Right lobe of liver (tissue), 4 donors: ENCODE measurements at regions not wholly inside any gene's neighbourhood (a gene's known extent, or its start where the extent isn't known, plus 50 kb on each side); places are given as distances from the start of the nearest gene placed in this dataset.

Experiments
- POLR2A ChIP-seq: fragments of 450-650 bp; IDR thresholded peaks from one replicate; pipeline ENCODE4 v1.6.1; 2017; ENCODE audit warnings: antibody characterized with exemption, mild to moderate bottlenecking
- TF ChIP-seq, protein P1 (sequence below), 4 donors: fragments of 200-600 bp in 3 of 4; fragments of 450-650 bp in 1 of 4; IDR thresholded peaks; one replicate each; pipeline versions ENCODE4 v1.5.1 to v1.8.0; 2016 to 2022; ENCODE audit warnings: antibody characterized with exemption in 4 of 4, mild to moderate bottlenecking in 2 of 4
- donor health status: DM: no; HTN: no; CAD: no.
- donor health status: DM: no; HTN: no; CAD: no.
- donor health status: DM: no; HTN: yes; CAD: no.

GRCh38 chr3:104279617-104280016 is 1087.1 kb upstream of the ALCAM start:
- TF ChIP-seq, protein P1, sequence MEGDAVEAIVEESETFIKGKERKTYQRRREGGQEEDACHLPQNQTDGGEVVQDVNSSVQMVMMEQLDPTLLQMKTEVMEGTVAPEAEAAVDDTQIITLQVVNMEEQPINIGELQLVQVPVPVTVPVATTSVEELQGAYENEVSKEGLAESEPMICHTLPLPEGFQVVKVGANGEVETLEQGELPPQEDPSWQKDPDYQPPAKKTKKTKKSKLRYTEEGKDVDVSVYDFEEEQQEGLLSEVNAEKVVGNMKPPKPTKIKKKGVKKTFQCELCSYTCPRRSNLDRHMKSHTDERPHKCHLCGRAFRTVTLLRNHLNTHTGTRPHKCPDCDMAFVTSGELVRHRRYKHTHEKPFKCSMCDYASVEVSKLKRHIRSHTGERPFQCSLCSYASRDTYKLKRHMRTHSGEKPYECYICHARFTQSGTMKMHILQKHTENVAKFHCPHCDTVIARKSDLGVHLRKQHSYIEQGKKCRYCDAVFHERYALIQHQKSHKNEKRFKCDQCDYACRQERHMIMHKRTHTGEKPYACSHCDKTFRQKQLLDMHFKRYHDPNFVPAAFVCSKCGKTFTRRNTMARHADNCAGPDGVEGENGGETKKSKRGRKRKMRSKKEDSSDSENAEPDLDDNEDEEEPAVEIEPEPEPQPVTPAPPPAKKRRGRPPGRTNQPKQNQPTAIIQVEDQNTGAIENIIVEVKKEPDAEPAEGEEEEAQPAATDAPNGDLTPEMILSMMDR (IDR thresholded peaks at IDR 0.05), result no peak
- no peak for TF ChIP-seq POLR2A
